ENCODE measurements at regions not wholly inside any gene's neighbourhood (a gene's known extent, or its start where the extent isn't known, plus 50 kb on each side); places are given as distances from the start of the nearest gene placed in this dataset.
A peak's percentile ranks its signal among the peaks of the same experiment; 100 is the strongest.

DNA sequence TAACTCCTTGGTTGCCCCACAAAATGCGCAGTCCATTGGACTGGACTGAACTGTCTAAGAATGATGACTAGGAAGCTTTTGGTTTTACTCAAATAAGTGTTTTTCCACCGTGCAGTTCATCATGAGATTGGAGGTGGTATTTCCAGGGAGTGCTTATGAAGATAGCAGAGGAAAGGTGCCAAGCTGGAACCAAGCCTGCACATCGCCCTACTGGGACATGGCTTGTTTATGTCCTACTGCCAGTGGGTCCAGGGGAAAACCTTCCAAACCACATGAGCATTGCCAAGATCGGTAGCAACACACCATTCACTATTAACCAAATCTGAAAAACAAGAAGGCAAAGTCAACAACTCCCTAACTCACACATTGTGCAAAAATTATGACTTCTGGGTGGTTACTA is 54.7 kb upstream of the DSCAM start:
- no peak for DNase-seq

DNA sequence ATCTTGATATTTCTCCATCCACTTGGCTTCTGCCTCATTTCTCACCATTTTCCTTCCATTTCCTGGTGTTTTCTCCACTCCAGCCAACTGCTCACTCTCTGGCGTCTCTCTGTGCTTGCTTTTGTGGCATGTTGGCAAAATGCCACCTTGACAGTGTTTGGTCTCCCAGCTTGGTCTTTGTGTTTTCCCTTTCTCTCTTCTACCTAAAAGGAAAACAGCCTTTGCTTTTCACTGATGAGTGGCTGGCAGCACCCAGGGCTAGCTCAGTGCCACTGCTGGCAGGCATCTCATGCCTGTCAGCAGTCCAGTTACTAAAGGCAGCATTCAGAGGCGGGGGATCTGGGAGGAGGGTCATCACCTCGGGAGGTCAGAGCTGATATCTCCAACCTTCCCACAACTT is 55.3 kb upstream of the DSCAM start:
- DNase-seq = no peak

DNA sequence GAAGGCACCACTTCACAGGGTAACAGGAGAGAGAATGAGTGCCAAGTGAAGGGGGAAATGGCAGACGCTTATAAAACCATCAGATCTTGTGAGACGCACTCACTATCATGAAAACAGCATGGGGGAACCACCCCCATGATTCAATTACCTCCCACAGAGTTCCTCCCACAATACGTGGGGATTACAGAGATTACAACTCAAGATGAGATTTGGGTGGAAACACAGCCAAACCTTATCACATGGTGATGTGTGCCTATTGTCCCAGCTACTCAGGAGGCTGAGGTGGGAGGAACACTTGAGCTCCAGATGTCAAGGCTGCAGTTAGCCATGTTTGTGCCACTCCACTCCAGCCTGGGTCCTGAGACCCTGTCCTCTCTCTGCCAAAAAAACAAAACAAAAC is 56.0 kb upstream of the DSCAM start:
- DNase-seq = no peak

DNA sequence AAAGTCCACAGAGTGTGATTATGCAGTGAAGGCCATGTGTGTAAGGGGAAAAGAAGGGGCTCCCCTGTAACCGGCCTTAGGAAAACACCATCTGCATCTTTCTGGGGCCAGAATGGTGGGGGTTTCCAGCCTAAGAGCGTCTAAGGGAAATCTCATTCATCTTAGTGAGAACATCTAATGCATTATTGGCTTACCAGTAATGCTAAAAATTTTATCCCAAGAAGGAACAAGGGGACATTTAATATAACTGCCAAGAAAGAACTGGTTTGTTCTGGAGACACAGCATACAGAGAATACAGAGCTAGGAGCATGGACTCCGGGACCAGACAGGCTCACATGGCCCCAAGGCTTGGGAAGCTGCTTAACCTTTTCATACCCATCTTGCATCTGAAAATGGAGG is 58.3 kb upstream of the DSCAM start:
- no peak for DNase-seq

DNA sequence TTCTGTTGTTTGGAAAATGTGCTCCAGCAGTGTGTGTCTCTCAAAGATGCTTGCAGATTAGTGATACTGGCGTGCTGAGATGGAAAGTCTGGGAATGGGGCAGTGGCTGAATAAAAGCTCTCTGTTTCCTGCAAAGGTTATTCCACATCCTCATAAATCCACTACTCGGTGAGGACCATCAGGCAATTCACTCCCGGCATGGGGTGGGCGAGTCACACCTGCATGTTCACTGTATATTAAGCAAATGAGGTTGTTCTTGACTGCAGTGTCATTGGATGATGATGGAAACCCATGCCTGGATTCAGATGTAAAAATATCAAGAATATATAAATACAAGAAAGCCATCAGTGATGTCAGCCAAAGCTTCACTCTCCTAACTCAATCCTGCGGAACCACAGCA is 65.4 kb upstream of the DSCAM start:
- no peak for DNase-seq

DNA sequence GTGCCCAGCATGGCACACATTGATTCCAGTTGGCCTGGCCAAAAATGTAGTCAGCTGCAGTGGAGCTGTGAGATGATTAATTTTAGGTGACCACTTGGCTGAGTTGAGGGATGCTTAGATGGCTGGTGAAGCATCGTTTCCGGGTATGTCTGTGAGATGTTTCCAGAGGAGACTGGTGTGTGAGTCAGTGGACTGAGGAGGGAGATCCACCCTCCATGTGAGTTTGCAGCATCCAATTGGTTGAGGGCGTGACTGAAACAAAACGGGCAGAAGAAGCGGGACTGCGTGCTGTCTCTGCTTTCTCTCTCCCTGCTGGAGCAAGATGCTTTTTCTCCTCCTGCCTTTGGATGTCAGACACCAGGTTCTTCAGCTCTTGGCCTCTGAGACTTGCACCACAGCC is 68.2 kb upstream of the DSCAM start:
- no peak for DNase-seq

DNA sequence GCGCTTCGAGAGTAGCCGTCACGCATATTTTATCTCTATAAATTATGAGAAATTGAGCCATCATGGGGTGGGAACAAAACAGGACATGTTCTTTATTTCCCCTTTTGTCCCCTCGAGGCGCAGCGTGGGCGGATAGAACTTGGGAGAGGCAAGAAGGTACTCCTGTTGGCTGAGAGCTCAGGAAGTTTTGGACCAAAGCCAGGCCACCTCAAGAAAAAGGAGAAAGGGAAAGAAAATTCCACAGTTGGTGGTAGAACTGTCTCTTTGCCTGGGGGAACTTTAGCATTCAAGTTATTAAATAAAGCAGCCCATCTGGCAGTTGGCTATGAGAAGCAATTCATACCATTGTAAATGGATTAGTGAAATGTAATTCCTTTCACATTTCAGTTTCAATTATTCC is 76.4 kb upstream of the DSCAM start:
- no peak for DNase-seq

DNA sequence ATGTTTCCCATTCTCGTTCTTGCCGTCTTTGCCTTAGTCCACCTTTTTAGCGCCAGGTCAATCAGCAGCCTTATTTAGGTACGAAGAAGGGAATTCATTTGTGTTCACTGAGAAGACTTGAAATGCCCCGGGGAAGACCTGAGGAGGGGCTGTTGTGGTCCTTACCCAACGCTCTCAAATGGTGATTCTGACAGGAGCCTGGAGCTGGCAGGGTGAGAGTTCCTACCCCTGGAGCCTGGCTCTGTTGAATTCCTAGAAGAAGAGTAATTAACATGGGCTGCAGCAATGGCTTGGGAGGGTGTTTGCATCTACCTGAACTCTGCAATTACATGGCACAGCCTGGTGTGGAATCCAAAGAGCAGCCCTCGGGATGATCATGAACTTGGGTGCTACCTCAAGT is 76.9 kb upstream of the DSCAM start:
- no peak for DNase-seq

DNA sequence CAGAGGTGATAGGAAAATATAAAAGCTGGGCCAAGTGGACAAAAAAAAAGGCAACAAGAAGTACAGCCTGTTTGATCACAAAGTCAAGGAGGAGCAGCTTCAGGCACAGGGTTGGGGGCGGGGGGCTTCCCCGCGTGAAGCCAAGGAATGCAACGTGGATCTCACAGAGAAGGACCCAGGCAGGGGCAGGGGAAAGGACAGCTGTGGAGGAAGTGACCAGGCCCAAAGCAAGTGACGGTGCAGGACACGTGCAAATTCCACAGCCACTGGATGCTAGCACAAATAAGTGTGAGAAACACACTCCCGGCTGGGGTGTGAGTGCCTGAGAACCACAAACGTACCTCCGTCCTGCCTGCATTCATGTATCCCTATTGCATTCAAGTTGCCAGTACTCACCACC is 77.7 kb upstream of the DSCAM start:
- DNase-seq = no peak

DNA sequence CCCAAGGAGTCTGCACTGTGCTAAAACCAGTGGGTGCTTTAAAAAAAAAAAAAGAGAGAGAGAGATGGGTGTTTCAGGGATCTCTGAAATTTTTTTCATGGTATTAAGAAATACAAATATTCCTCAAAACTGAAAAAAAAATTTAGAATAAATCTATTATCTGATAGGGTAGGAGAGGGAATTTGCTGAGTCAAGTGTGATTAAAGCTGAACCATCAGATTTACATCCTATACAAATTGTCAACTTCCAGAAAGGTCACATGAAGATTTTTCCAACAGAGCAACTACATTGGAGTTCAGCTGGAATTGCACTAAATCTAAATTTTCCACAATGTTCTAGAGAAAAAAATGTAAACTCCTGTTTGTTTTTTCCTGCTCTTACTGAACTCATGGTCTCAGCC is 79.3 kb upstream of the DSCAM start:
- DNase-seq = no peak

DNA sequence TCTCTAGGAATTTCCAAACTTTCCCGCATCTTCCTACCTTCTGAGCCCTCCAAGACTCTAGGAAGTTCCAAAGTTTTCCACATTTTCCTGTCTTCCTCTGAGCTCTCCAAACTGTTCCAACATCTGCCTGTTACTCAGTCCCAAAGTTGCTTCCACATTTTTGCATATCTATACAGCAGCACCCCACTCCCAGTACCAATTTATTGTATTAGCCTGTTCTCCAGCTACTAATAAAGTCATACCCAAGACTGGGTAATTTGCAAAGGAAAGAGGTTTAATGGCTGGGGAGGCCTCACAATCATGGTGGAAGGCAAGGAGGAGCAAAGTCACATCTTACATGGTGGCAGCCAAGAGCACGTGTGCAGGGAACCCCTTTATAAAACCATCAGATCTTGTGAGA is 82.9 kb upstream of the DSCAM start:
- no peak for DNase-seq

DNA sequence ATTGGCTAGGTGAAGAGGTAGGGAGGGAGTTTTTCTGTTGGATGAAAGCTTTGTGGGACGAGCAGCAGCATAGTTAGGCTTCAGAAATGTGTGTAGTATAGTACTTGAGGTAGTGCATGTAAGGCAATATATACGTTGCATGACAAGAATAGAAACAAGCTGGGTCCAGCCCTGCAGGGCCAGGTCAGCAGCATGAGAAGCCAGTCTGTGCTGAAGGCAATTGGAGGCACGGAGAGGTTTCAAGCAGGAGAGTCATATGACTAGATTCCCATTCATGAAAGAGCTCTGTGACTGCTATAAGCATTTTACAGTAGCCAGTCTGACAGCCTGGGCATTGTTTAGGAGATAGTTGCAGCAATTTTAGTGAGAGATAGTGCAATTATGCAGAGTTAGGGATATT is 84.2 kb upstream of the DSCAM start:
- DNase-seq = no peak

DNA sequence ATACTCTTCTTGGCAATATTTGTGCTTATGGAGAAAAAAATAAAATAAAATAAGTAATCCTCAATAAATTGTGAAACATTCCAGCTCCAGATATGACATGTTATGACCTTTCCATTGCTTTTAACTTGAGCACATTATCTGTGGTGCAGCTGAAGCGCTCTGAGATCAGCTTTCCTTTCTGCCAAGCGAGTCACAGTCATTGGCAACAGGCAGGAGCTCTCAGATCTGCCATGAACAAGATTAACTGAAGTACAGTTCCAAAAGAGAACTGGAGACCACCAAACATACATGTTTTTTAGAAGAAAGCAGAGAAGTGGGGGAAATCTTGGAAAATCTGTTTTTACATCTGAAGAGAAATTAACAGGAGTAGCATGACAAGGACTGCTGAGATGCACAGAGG is 89.2 kb upstream of the DSCAM start:
- DNase-seq = peak; percentile 27

DNA sequence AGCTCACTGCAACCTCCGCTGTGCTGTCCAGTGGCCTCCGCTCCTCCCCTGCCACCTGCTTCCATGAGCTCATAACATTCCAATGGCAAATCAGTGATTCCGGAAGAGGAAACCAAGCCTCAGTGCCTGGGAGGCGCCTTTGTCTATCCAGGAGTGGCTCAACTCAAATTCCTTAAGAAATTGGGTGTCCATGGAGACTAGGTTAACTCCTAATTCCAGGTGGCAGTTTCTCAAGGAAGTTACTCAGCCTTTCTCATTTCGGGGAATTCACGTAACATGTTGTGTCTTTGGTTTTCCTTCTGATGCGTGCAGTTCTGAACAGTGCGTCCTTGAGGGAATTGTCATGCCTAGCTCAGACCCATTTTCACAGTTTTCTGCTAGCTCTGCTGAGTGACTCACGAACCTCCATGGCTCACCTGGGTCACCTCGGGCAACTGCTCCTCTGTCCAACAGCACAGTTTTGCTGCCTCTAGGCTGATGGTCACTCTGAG is 89.9 kb upstream of the DSCAM start:
- DNase-seq = no peak

DNA sequence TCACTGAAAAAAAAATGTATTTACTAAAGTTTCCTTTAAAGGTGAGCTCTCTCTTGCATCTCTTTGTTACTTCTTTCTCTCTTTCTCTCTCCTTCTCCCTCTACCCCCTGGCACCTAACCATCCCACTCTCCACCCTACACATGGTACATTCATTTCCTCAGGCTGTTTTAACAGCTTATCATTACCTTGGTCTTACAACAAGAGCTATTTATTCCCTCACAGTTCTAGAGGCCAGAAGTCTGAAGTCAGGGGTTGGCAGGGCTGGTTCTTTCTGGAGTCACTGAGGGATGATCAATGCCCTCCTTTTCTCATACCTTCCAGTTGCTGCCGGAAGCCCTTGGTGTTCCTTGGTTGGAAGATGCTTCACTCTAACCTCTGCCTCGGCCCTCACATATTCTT is 91.1 kb upstream of the DSCAM start:
- no peak for DNase-seq

DNA sequence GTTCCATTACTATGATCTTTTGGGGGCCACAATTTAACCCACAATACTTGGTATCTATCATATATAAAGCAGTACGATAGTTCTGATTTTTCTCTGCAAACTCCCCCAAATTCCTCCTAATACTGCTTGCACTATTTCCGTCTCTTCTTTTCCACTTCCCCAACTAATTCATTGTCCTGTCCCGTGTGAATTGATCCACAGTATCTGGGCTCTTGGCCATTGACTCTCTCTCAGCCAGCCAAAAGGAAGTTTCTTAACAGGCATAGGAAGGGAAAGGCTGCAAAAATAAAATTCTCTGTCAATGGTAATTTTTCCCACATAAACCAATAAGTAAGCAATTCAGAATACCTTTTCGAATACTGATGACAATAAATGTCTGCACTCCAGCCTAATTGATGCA is 91.7 kb upstream of the DSCAM start:
- DNase-seq = no peak

DNA sequence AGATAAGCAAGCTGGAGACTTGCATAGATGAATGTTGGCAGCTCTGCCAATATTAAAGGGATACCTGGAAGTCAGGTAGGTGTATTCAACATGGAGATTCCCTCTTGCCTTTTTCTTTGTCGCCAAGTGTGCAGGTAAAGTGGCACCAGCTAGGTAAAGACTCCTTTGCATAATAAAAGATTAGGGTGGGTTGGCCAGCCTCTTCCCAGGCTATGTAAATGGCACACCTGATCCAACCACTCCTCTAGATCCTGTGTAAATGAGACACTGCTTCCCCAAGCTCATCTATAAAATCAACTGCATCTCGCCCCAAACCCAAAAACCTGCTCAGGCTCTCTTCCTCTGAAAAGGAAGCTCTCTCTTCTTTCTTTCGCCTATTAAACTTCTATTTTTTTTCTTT is 100.8 kb upstream of the DSCAM start:
- DNase-seq = no peak

DNA sequence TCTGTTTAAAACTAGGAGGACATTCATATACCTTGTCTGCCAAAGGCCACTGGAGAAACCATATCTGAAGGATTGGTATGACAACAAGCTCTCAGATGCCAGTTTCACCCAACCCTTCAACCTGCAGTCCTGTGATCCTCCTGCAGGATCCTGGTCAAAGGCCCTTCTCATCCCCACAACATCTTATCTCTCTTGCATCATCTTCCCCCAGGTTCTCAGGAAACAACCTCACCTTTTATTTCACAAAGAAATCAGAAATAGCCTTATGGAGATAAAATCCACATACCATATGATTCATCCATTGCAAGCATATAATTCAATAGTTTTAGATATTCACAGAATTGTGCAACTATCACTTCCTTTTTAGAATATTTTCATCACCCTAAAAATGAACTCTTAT is 104.0 kb upstream of the DSCAM start:
- DNase-seq = no peak

DNA sequence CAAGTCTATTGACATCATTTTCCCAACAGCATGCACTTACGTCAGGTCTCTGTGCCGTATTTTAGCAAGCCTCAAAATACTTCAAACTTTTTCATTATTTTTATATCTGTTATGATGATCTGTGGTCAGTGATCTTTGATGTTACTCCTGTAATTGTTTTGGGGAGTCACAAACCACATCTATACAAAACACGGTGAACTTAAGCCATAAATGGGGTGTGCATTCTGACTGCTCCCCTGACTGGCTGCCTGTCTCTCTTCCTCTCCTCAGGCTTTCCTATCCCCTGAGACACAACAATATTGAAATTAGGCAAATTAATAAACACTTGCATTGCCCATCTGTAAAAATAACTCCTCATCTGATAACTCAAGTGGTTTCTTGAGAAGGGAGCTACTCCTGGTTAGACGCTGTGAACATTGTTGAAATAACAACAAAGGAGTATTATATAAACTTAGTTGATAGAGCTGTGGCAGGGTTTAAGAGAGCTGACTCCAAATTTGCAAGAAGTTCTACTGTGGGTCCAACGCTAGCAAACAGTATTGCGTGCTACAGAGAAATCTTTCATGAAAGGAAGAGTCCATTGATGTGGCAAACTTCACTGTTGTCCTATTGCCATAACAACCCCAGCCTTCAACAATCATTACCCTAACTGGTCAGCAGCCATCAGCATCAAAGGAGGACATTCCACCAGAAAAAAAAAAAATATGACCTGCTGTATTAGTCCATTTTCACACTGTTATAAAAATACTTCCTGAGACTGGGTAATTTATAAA is 105.8 kb upstream of the DSCAM start:
- no peak for DNase-seq

DNA sequence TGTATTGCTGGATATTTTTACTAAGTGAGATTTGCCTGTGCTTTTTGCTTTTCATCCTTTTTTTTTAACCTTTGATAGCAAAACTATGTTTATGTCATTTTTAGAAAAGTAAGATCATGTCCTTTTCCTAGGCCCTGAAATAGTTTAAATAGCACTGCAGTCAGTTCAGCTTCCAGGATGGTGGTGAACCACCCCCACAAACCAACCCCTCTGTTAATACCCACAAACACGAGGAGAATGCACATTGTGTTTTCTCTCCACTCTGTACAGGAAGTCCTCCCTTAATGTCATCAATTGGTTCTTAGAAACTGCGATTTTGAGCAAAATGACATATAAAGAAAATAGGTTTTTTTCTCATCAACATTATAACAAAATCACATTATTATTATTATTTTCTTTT is 117.7 kb upstream of the DSCAM start:
- DNase-seq = no peak

DNA sequence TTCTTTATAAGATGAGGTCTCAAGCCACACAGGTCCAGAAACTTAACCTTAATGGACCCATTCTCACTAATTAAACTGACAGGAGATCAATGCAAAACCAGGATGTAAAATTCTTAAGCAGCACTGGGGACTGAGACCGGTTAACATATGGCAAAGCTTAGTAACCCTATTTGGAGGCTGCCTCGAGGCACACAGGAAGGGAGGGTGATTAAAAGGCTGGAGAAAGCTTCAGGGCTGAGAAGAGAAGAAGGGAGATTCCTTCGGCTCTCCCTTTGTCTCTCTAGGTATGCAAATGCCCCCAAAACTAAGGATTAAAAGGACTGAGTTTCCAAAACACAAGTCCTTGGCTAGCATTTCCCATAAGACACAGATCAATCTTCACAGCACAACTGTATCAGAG is 120.8 kb upstream of the DSCAM start:
- DNase-seq = no peak

DNA sequence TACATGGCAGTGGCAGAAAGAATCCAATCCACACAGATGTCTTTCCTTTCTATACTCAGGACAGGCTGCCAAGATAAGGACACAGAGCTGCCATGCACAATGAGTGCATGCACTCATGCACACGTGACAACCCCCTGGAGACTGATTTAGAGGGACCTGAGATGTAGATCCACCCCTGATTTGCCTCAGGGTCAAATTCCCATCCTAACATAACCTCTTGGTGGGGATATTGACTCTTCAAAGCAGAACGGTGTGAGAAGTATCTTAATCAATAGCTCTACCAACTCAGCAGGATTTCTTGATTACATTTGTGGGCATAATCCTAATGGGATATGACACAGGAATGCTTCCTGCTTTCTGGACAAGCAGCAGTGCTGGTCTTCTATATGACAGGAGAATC is 125.2 kb upstream of the DSCAM start:
- DNase-seq = no peak

DNA sequence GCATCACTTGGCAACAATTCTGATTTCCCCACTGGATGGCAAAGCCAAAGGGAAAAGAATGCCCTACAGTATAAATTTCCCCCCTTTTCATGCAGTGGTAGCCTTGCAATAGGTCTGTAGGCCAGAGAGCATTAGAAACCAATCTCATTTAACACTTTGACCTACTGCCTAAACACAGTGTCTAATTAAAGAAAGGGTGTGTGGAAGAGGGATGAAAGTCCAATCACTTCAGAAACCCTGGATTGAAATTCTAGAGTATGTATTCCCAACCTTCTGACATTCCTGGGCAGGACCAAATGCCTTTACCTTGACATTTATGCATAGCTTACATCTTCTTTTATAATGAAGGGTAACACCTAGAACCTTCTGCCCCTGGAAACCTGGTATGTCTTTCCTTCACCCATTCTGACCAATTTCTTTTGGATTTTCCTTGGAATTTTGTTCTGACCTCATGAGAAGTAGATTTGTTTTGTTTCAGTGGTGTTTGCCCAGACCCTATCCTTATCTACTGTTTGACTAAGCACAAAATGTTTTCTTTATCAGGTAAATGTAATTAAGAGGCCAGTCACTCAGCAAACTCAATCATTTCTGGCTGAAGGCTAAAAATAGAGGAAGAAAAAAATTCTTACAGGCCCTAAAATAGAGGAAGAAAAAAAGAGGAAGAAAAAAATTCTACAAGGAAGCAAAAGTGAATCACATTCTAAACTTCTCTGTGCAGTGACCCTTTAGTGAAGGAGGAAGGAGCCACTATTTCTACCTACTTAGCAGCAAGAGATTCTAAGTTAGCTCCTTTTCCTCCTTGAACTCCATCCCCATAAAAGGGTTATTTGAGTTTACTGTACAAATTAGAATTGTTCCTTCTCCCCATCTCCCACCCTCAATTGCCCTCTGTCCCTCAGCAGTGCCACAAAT is 129.5 kb upstream of the DSCAM start:
- DNase-seq = no peak

DNA sequence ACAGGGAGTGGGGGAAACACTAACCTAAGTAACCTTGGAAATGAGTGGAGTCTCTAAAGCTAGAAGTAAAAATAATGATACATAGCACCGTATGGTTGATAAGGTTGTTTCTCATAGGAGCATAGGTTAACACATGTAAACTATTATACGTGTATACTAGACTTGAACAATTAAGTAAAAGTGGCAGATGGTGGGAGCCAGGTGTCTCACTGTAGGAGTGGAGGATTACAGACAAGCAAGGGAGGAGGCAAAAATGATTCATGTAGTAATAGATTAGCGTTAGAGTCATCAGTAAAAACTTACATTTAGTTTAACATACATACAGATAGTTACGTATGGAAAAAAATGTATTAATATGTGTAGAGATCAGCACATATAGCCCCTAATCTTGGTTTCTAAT is 138.4 kb upstream of the DSCAM start:
- DNase-seq = no peak

All from skin of body (tissue), 1 donor.